Stimulated activated CD8-positive, alpha-beta memory T cell treated with anti-CD3 and anti-CD28 coated beads, Interleukin-7, amount 100 ng/mL, for 48 hours (primary cell): ENCODE measurements at regions not wholly inside any gene's neighbourhood (a gene's known extent, or its start where the extent isn't known, plus 50 kb on each side); places are given as distances from the start of the nearest gene placed in this dataset.

Experiments
- DNase-seq, 2 donors: peaks; one replicate each; pipeline ENCODE4 v3.0.0-alpha.2; 2020; ENCODE audit warnings: low read depth in 1 of 2; ENCODE audit errors: extremely low read depth in 1 of 2

DNA sequence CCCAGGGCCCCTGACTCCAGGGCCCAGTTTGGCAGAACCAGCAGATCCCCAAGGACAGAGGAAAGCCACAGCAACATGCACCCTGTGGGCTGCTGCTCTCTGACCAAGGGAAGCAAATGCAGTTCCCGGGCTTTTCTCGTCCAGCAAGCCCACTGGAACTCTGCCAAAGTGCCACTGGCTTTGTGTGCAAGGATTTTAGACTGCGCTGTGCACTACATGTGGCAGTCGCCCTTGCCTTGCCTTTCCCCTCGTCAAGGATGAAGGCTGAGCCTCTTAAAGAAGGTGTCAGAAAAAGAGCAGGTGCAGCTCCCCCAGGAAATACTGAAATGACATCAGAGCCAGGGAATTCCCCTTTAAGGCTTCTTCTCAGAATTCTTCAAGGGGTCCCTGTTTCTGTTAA, 199.2 kb downstream of the TFCP2L1 start:
- DNase-seq = no peak

DNA sequence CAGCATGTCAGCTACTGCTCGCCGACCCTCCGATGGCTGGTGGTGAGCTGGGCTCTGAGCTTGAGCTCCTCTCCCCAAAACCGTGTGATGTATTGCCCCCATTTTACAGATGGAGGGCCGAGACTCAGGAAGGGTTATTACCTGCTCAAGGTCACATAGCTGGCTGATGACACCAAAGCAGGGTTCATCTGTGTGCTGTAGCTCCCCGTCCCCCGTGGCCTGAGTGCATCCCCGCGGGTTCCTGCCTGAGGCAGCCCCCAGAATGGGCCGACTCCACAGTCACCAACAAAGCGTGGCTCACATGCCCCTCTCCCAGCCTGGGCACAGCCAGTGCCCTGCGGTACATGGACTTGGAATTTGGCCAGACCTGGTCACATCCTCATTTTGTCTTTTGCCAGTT, 198.6 kb downstream of the TFCP2L1 start:
- no peak for DNase-seq

DNA sequence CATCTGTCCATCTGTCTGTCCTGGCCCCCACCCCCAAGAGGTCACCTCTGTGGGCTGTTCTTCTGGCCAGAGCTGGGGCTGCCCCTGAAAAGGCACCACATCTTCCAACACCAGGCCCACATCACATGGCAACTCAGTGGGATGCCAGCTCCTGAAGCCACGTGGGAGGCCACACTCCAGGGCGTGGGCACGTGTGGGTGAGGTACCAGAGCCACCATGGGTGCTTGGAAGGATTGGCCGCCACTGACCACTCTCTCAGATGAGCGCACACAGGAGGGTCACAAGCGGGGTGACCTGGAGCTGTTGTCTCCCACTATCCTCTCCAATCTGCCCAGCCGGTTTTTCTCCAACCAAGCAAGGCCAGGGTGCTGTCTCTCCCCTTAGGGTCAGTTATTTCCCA, 197.9 kb downstream of the TFCP2L1 start:
- no peak for DNase-seq

DNA sequence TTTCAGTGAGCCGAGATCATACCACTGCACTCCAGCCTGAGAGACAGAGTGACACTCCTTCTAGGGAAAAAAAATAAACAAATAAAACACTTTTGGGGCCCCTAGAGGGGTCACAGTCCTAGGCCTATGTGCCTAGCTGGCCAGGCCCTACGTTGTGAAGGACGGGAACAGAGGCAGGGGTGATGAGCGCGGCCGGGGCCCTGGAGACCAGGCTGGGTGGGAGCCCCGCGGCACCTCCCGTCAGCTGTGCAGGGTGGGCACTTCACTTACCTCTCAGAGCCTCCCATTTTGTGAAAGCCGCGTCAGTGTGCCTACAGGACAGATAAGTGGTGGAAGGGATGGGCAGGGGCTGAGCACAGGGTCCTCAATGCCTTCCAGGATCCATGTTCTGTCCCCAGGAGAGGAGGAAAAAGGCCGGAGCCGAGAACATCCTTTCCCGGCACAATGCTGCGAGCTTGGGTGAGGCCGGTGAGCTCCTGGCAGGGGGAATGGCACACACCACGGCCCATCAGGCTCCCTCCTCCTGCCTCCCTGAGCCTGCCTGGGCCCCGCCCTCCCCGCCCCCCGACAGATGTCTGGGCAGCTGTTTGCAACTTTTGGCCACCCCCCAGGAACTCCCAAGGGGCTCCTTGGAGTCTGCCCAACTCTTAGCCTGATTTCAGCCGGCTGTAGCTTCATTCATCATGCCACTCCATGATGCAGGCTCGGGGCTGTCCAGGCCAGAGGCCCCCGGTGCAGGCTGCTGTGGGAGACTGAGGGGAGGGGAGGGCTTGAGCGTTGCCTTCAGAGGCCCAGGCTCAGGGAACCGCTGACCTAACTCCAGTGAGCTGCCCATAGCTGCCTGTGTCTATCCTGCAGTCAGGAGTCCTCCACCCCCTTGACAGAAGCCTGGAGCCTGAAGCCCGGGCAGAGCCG, 196.5 kb downstream of the TFCP2L1 start:
- DNase-seq = no peak

DNA sequence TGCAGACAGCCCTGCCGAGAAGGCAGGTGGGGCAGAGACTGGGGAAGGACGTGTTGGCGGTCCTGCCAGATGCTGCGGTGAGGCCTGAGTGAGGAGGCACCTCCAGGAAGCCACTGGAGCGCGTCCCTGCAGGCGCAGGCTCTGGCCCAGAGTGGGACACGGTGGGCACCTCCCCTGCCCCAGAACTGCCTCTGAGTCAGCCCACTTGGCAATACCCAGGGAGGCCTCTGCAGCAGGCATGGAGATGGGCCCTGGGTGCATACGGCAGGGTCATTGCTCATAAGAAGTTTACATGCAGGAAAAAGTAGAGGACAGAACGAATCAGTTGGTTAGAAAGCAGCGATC, 195.9 kb downstream of the TFCP2L1 start:
- no peak for DNase-seq

DNA sequence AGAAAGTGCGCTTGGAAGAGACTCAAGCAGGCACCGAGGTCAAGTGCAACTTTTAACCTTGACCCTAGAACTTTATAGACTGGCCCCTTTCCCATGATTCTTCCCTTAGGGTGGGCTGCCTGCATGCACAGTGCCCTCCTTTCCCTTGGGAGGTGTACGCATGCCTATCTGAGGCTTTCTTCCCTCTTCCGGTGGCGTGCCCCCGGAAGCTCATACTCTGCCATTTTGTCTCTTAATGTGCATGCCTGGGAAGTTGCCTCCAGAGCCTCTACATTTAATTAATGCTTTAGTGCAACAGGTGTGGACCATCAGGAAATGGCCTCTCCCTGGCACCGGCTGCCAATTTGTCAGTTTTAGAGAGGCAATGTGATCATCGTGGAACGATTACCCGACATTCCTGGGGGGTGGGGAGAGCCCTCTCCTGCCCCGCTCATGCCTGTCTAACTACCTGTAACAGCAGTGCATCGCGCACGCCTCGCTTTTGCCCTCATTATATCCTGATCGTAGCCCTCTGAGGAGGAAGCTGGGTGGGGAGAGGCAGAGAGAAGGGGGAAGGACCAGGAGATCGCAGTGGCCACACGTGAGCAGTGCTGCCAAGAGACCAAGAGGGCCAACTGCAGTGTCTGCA, 194.8 kb downstream of the TFCP2L1 start:
- no peak for DNase-seq

DNA sequence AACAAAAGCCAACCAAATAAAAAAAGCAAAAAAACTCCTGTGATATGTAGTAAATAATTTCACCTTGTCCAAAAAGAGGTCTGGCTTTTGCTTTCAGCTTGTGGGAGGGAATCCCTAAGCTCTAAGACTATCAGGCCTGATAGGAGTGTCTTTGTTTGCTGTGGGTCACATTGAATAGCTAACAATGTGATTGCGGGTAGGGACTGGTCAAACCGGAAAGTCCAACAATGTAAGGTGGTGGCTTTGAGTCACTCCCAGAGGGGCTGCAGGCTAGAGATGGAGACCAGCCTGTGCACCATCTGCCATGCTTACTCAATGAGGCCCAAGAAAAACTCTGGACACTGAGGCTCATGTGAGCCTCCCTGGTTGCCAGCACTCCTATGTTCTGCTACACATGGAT, 192.9 kb downstream of the TFCP2L1 start:
- DNase-seq = no peak

DNA sequence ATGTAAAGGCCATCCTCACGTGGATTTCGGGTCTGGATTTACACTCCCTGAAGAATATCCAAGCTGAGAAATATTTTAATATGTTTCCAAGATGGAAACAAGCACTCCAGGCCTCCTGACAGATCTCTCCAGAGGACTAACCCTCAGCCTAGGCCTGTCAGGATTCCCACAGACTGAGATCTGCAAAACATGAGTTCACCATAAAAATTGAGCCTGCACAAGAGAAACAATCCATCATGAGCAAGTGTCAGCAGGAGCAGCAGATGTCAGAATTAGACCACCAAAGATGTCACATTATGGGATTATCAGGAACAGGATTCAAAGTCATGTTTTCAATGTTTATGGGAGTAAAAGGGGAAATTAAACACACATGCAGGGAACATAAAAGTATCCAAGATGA, 191.3 kb downstream of the TFCP2L1 start:
- no peak for DNase-seq

DNA sequence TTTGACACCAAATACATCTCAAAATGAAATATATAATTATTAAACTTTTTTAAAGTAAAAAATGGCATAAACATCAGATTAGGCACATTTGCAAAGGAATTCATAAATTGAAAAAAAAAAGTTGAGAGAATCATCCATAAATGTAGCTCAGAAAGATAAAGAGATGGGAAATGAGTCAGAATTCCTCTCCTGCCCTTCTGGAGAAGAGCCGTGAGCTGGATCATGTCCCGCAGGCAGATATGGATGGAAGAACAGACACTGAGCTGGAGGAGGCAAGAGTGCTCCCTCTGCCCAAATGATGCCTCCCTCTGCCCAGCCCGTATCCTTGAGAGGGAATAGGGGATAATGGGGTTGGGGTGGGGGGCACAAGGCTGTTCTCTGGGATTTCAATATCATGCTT, 190.9 kb downstream of the TFCP2L1 start:
- no peak for DNase-seq

DNA sequence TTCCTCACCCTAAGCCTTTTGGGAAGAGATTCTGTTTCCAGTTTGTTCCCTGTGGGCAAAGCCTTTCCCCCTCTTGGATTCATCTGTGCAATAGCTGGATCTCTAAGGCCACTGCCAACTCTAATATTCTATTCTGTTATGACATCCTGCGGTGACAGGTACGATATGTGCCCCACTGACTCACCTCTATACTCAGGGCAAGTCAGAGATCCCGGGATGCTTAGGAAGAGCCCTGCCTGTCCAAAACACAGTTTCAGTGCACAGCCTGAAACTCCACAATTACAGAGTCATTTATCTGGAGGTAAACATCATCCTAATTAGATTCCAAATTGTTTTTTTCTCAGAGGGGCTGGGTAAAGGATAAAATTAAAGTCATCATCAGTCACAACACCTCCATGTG, 190.2 kb downstream of the TFCP2L1 start:
- no peak for DNase-seq

DNA sequence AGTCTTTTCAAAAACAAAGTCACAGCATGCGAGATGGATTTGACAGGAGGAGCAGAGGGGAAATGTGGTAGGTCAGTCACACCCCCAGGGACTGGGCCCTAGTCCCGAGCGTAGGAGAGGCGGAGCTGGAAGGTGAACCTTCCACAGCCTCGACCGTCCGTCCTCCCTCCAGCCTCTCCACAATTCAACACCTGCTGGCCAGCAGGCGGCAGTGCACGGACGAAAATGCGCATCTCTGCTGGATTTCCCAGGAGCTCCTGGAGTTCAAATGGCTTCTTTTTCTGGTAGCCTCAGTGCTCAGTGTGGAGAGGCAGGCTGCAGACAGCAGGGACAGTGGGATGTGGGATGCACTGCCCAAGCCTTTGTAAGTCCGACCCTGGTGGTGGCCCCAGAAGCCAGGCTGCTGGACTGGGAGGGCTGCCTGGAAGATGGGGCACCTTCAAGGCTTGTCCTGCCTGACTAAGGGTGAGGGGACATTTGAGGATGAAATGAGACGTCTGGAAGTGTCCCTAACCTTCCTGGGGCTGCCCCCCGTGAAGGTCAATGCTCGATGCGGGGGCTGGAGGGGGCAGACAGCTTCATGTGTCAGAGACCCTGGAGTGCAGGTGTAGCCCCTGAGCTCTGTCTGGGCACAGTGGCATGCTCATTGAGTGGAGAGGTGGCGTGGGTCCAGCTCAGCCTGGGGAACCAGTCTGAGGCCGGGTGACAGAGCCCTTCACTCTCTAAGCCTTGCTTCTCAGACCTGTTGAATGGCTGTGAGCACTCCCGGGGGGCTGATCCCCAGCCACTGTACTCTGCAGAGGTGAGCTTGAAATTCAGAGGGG, 189.5 kb downstream of the TFCP2L1 start:
- no peak for DNase-seq

DNA sequence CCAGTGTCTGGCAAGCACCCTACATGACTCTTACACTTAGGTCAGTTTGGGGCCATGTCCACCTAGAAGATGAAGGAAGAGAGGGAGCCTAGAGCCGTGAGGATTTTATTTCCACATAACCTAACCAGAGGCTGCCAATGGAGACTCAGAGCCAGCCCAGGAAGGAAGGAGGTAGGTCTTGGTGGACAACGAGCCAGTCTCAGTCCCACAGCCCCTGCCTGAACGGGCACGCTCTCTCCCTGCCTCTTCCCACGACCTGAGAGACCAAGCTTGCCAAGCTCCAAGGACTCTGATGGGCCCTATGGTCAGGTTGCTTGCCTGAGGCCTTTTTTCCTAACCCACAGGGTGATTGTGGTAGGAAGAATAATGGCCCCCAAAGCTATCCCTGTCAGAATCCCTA, 188.4 kb downstream of the TFCP2L1 start:
- DNase-seq = no peak

DNA sequence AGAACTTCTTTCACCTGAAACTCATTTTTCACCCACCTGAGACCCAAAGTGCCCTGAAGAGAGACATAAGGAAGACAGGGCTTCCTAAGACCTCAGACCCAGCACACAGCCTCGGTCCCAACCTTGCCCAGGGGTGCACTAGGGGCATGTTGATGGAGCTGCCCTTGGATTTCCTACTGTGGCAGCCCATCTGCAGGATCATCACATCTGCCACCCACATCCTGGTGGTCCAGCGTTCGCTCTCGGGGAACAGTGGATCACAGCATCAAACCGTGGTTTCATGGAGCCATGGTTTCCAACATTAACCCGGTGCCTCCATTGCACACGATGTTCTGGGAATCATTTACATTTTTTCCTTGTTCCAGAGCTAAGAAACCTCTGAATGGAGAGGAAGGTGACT, 186.4 kb downstream of the TFCP2L1 start:
- no peak for DNase-seq

DNA sequence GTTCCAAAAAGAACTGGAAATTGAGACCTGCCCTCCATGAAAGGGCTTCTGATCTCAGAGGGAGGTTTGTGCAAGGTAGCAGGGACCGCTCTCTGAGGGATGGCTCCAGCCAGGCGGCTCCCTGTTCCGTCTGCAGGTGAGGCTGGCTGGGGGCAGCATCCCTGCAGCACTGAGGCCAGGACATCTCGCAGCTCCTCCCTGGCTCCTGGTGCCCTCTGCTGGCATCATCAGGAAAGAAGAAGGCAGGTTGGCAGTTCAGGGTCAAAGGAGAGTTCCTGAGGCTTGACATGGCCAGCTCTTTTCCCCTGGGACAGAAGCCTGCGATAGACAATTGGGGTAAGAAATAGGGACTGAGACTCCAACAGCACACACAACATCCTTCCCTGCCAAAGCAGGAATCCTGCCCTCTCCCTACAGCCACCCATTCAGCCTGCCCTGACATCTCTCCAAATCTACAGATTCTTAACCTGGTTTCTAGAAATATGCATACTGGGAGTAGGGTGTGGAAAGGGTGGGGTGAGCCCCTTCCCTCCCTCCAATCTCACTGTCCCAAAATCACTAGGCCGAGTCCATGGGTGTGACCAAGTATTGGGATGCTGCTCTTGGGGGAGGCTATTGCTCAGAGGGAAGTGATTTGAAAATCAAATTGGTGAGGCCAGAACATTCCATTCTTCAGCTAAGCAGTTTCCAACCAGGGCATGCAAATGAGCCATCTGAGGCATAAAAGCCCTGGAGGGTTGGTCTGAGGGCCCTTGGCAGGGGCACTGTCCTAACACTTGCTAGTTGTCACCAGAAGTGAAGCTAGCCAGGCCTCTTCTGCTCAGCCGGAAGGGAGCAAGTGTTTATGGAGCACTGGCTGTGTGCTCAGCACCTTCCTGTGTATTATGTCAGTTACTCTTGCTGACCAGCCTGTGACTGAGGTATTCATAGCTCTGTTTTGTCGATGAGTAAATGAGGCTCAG, 185.4 kb downstream of the TFCP2L1 start:
- no peak for DNase-seq

DNA sequence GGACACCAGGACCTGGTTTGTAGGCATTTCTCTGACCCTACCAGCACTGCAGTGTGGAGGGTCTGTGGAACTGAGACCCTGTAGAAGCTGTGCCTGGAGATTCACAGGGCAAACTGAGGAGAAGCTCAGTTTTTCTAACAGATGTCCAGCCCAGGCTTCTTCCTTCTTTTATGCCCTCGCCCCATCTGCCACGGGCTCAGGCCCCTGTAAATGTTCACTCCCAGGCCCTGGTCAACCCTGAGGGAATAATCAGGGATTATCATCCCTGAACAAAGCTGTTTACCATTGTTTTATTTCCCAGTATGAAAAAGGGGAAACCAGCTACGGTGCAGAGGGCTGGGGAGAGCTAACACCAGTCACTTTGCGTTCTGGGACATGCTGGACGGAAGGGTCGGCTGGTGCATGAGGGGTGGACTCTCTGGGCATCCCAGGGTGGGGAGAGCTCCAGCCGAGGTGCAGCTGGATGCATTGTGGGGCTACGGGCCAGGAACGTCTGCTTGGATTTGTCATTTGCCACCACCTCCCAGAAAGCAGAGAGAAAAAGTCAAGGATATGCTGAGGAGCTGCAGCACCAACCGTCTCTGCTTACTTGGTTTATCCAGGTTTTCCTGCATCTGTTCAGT, 183.8 kb downstream of the TFCP2L1 start:
- DNase-seq = no peak

DNA sequence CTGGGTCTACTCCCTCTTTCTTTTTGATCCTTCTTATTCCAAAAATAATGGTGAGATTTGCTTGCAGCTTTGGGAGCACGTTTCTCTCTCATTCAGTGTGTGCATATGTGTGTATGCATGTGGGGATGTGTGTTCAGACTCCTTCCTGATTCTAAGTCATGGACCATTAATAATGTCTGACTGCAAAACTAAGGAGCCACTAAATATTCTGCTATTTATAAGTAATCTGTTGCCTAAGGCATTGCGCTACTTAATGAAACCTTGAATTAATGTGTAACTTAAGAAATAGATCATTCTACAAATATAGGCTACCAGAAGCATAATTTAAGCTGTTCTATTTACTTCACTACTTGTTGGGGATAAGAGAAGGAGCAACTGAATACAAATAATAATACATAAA, 182.1 kb downstream of the TFCP2L1 start:
- DNase-seq = no peak

DNA sequence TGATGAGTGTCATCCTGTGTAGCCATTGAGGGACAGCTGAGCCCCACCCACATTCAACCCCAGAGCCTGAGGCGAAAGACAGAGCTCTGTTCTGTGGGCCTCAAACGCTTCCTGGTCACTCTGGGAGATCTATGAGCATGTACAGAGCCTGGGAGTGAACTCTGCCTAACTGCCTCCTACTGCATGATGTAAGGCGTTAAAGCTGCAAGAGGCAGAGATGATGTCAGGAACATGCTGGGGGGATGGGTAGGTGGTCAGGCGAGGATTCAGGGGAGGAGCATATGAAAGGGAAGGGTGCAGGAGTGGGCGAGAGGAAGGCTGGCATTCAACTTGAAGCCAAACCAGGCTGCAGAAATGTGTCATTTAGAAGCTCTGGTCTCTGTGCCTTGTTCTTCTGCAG, 181.0 kb downstream of the TFCP2L1 start:
- DNase-seq = no peak

DNA sequence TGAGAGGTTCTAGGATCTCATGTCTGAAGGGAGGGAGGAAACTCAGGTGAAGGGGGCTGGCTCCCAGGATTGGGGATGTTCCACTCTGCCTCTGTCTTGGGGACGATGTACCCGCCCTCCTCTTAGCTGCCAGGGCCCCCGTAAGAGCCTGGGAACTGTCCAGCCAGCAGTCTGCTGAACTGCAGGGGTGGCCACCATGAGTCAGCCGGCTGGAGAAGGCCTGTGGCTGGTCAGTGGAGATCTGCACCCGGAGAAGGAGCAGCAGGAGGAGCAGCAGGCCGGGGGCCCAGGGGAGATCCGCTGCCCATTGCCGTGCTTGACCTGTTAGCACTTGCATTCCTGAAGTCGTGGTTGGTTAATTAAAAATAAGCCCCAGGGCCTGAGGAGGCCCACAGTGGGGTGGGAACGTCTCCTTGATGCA, 180.3 kb downstream of the TFCP2L1 start:
- no peak for DNase-seq

DNA sequence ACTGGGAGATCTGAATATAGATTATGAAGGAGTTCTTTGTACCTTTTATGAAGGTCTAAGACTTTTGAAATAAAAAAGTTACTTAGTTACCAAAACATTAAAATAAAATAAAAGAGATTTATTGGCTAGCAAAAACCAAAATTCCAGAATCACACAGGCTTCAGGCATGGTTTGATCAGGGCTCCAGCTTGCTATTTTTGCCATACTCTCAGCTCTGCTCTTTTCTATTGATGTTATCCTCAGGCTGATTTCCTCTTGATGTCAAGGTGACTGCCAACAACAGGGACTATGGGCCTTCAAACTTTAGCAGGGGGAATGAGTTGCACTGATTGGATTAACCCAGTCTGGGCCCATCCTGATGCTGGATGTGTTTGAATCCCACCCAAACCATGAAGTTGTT, 174.1 kb downstream of the TFCP2L1 start:
- DNase-seq = no peak

DNA sequence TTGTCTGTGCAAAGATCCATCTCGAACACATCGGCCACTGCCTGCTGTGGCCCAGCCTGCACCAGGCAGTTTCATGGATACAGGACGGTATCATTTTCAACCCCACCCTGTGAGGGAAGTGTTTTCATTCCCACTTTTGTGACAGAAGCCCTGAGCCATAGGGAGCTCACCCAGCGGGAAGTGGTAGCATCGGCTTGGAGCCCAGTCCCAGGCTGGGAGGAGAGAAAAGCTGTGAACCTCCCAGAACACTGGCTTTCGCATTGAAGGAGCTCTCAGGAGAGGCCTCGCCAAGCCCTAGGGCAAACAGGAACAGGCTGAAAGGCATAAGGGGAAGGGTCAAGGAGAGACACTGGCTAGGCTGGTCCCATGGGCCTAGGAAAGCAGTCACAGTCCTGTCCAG, 166.1 kb downstream of the TFCP2L1 start:
- DNase-seq = no peak
